ENCODE measurements at regions not wholly inside any gene's neighbourhood (a gene's known extent, or its start where the extent isn't known, plus 50 kb on each side); places are given as distances from the start of the nearest gene placed in this dataset.

GRCh38 chr2:47984041-47984440, 77.7 kb upstream of the FBXO11 start (continued):
- TF ChIP-seq PBX2 (CRISPR knock-in tag; IDR thresholded peaks at IDR 0.05; ENCODE audit: low read depth): no peak
- TF ChIP-seq PBX2 (tag; conservative IDR thresholded peaks at IDR 0.05; ENCODE audit: low read depth): no peak
- no peak for TF ChIP-seq ZNF384 (IDR thresholded peaks at IDR 0.05; ENCODE audit: low read depth, low read length)
- TF ChIP-seq ZNF197 (CRISPR knock-in tag; IDR thresholded peaks at IDR 0.05; ENCODE audit: low read depth): no peak
- no peak for TF ChIP-seq ADNP (tag; IDR thresholded peaks at IDR 0.05)
- TF ChIP-seq POLR2AphosphoS5 (IDR thresholded peaks at IDR 0.05; ENCODE audit: control insufficient read depth, insufficient read depth, low read depth, low read length): no peak
- TF ChIP-seq ZNF253 (CRISPR knock-in tag; conservative IDR thresholded peaks at IDR 0.05): no peak
- TF ChIP-seq ZNF239 (CRISPR knock-in tag; IDR thresholded peaks at IDR 0.05): no peak
- no peak for TF ChIP-seq MTA1 (IDR thresholded peaks at IDR 0.05; ENCODE audit: borderline replicate concordance)
- no peak for TF ChIP-seq ZNF592 (IDR thresholded peaks at IDR 0.05)
- peak; percentile 61; the same call in 1 of the 2 replicates for TF ChIP-seq SMARCE1 (IDR thresholded peaks at IDR 0.05)
- no peak for TF ChIP-seq FOXJ2 (tag; IDR thresholded peaks at IDR 0.05)
- no peak for TF ChIP-seq ZBTB26 (CRISPR knock-in tag; IDR thresholded peaks at IDR 0.05)
- TF ChIP-seq HES1 (IDR thresholded peaks at IDR 0.05; ENCODE audit: low read depth): peak; percentile 95
- TF ChIP-seq ZNF639 (CRISPR knock-in tag; conservative IDR thresholded peaks at IDR 0.05 in 1 of 2, IDR thresholded peaks at IDR 0.05 in 1 of 2): no peak
- TF ChIP-seq ZNF584 (CRISPR knock-in tag; IDR thresholded peaks at IDR 0.05; ENCODE audit: low read depth): peak; percentile 80; the same call in 1 of the 2 replicates
- TF ChIP-seq DPF2 (IDR thresholded peaks at IDR 0.05): no peak
- 0 out of 2 replicates have a peak, but pooled peaks have one; percentile 67 for TF ChIP-seq ZNF766 (CRISPR knock-in tag; conservative IDR thresholded peaks at IDR 0.05)

Data from K562 (cell line).